Mucosa of stomach (tissue), 1 donor: ENCODE measurements at regions not wholly inside any gene's neighbourhood (a gene's known extent, or its start where the extent isn't known, plus 50 kb on each side); places are given as distances from the start of the nearest gene placed in this dataset.

Experiments
- H3K27me3 ChIP-seq: one replicate; pipeline ENCODE4 v1.7.0; 2013; ENCODE audit warnings: mild to moderate bottlenecking, low read length; ENCODE audit not compliant: control insufficient read depth, insufficient read depth
- H3K36me3 ChIP-seq: one replicate; pipeline ENCODE4 v1.7.0; 2013; ENCODE audit warnings: low read length; ENCODE audit not compliant: control insufficient read depth, insufficient read depth
- H3K4me1 ChIP-seq: one replicate; pipeline ENCODE4 v1.7.0; 2013; ENCODE audit warnings: mild to moderate bottlenecking, low read length; ENCODE audit not compliant: control insufficient read depth, insufficient read depth
- H3K4me3 ChIP-seq: one replicate; pipeline ENCODE4 v1.7.0; 2013; ENCODE audit warnings: low read length
- H3K9ac ChIP-seq: one replicate; pipeline ENCODE4 v1.7.0; 2013; ENCODE audit warnings: mild to moderate bottlenecking, low read length, moderate library complexity
- H3K9me3 ChIP-seq: one replicate; pipeline ENCODE4 v1.7.0; 2013; ENCODE audit warnings: mild to moderate bottlenecking, low read length, moderate library complexity; ENCODE audit not compliant: control insufficient read depth
- donor health status: Pancreatic carcinoma.

GRCh38 chr4:13284932-13285331 is 199.2 kb downstream of the RAB28 start:
- no peaks in the 10 kb centered on the region for H3K27me3 ChIP-seq
- H3K4me3 ChIP-seq = no peak overlapping the region
- no peak overlapping the region for H3K9ac ChIP-seq
- no peaks in the 10 kb centered on the region for H3K9me3 ChIP-seq
- H3K36me3 ChIP-seq = no peaks in the 10 kb centered on the region
- no peaks in the 10 kb centered on the region for H3K4me1 ChIP-seq

GRCh38 chr4:13276357-13276756 is 207.8 kb downstream of the RAB28 start:
- no peak overlapping the region for H3K9ac ChIP-seq
- no peaks in the 10 kb centered on the region for H3K4me1 ChIP-seq
- H3K36me3 ChIP-seq = no peaks in the 10 kb centered on the region
- no peaks in the 10 kb centered on the region for H3K27me3 ChIP-seq
- no peak overlapping the region for H3K4me3 ChIP-seq
- no peaks in the 10 kb centered on the region for H3K9me3 ChIP-seq

- Histone ChIP-seq H3K36me3 (no peaks in the 10 kb centered on the region), H3K4me3 (no peak overlapping the region), H3K27me3 (no peaks in the 10 kb centered on the region), H3K9me3 (no peaks in the 10 kb centered on the region), H3K9ac (no peak overlapping the region), H3K4me1 (no peaks in the 10 kb centered on the region)
These were observed 215.4 kb downstream of the RAB28 start for GRCh38 chr4:13268703-13269102.

GRCh38 chr4:13268165-13268564 is 216.0 kb downstream of the RAB28 start:
- Histone ChIP-seq H3K9me3 (no peaks in the 10 kb centered on the region), H3K4me3 (no peak overlapping the region), H3K36me3 (no peaks in the 10 kb centered on the region), H3K4me1 (no peaks in the 10 kb centered on the region), H3K27me3 (no peaks in the 10 kb centered on the region), H3K9ac (no peak overlapping the region)

- no peak overlapping the region for H3K9ac ChIP-seq
- no peaks in the 10 kb centered on the region for H3K36me3 ChIP-seq
- no peaks in the 10 kb centered on the region for H3K27me3 ChIP-seq
- no peak overlapping the region for H3K4me3 ChIP-seq
- no peaks in the 10 kb centered on the region for H3K9me3 ChIP-seq
- no peaks in the 10 kb centered on the region for H3K4me1 ChIP-seq
These were observed 217.0 kb downstream of the RAB28 start for GRCh38 chr4:13267091-13267490.

- no peaks in the 10 kb centered on the region for H3K4me1 ChIP-seq
These were observed 217.5 kb downstream of the RAB28 start for GRCh38 chr4:13266687-13267086.

GRCh38 chr4:13263967-13264525 is 220.1 kb downstream of the RAB28 start:
- Histone ChIP-seq H3K27me3 (no peaks in the 10 kb centered on the region), H3K9me3 (no peaks in the 10 kb centered on the region), H3K36me3 (no peaks in the 10 kb centered on the region), H3K4me1 (no peaks in the 10 kb centered on the region), H3K4me3 (no peak overlapping the region), H3K9ac (no peak overlapping the region)

More at GRCh38 chr4:13266687-13267086, 217.5 kb downstream of the RAB28 start:
- Histone ChIP-seq H3K36me3 (no peaks in the 10 kb centered on the region), H3K27me3 (no peaks in the 10 kb centered on the region), H3K4me3 (no peak overlapping the region), H3K9me3 (no peaks in the 10 kb centered on the region), H3K9ac (no peak overlapping the region)

GRCh38 chr4:13262816-13263215 is 221.3 kb downstream of the RAB28 start:
- no peak overlapping the region for H3K4me3 ChIP-seq
- H3K27me3 ChIP-seq = no peaks in the 10 kb centered on the region
- H3K36me3 ChIP-seq = no peaks in the 10 kb centered on the region
- H3K4me1 ChIP-seq = no peaks in the 10 kb centered on the region
- no peak overlapping the region for H3K9ac ChIP-seq
- H3K9me3 ChIP-seq = no peaks in the 10 kb centered on the region

- H3K27me3 ChIP-seq = no peaks in the 10 kb centered on the region
- no peak overlapping the region for H3K9ac ChIP-seq
- H3K9me3 ChIP-seq = no peaks in the 10 kb centered on the region
- no peak overlapping the region for H3K4me3 ChIP-seq
- no peaks in the 10 kb centered on the region for H3K4me1 ChIP-seq
- no peaks in the 10 kb centered on the region for H3K36me3 ChIP-seq
These were observed 222.5 kb downstream of the RAB28 start for GRCh38 chr4:13261486-13262257.

- H3K27me3 ChIP-seq = no peaks in the 10 kb centered on the region
- no peak overlapping the region for H3K9ac ChIP-seq
- no peak overlapping the region for H3K4me3 ChIP-seq
- no peaks in the 10 kb centered on the region for H3K4me1 ChIP-seq
- H3K36me3 ChIP-seq = no peaks in the 10 kb centered on the region
- no peaks in the 10 kb centered on the region for H3K9me3 ChIP-seq
These were observed 223.6 kb downstream of the RAB28 start for GRCh38 chr4:13260513-13260912.

- Histone ChIP-seq H3K4me1 (no peaks in the 10 kb centered on the region), H3K4me3 (no peak overlapping the region), H3K27me3 (no peaks in the 10 kb centered on the region), H3K9ac (no peak overlapping the region), H3K9me3 (no peaks in the 10 kb centered on the region), H3K36me3 (no peaks in the 10 kb centered on the region)
These were observed 233.9 kb downstream of the RAB28 start for GRCh38 chr4:13250263-13250662.

GRCh38 chr4:13248621-13249298 is 235.4 kb downstream of the RAB28 start:
- Histone ChIP-seq H3K4me3 (no peak overlapping the region), H3K9me3 (no peaks in the 10 kb centered on the region), H3K36me3 (no peaks in the 10 kb centered on the region), H3K9ac (no peak overlapping the region), H3K4me1 (no peaks in the 10 kb centered on the region), H3K27me3 (no peaks in the 10 kb centered on the region)
